ENCODE measurements at regions not wholly inside any gene's neighbourhood (a gene's known extent, or its start where the extent isn't known, plus 50 kb on each side); places are given as distances from the start of the nearest gene placed in this dataset.

GRCh38 chr14:98997526-98998205, 274.3 kb downstream of the BCL11B start:
- TF ChIP-seq ZNF639 (tag by site-specific recombination; IDR thresholded peaks at IDR 0.05) (no peak), ZNF324 (tag by site-specific recombination; IDR thresholded peaks at IDR 0.05) (no peak), ZNF266 (tag by site-specific recombination; IDR thresholded peaks at IDR 0.05; ENCODE audit: low read depth) (no peak), ZNF274 (IDR thresholded peaks at IDR 0.05; ENCODE audit: low read length) (no peak), ZNF274 (tag by site-specific recombination; IDR thresholded peaks at IDR 0.05; ENCODE audit: borderline replicate concordance) (no peak), ZNF76 (tag by site-specific recombination; IDR thresholded peaks at IDR 0.05; ENCODE audit: borderline replicate concordance, low read depth) (no peak), SP2 (tag by site-specific recombination; IDR thresholded peaks at IDR 0.05) (no peak)
